HPDE6-E6E7 (cell line): ENCODE measurements at regions not wholly inside any gene's neighbourhood (a gene's known extent, or its start where the extent isn't known, plus 50 kb on each side); places are given as distances from the start of the nearest gene placed in this dataset.
A peak's percentile ranks its signal among the peaks of the same experiment; 100 is the strongest.
"Not testable (repeated sequence)": the region's sequence is repeated elsewhere in the genome, so short reads cannot be mapped to it uniquely, and the experiment has no call there.

Experiments
- DNase-seq: peaks from one replicate; pipeline ENCODE4 v3.0.0; 2011; ENCODE audit warnings: missing footprints; ENCODE audit errors: extremely low spot score

DNA sequence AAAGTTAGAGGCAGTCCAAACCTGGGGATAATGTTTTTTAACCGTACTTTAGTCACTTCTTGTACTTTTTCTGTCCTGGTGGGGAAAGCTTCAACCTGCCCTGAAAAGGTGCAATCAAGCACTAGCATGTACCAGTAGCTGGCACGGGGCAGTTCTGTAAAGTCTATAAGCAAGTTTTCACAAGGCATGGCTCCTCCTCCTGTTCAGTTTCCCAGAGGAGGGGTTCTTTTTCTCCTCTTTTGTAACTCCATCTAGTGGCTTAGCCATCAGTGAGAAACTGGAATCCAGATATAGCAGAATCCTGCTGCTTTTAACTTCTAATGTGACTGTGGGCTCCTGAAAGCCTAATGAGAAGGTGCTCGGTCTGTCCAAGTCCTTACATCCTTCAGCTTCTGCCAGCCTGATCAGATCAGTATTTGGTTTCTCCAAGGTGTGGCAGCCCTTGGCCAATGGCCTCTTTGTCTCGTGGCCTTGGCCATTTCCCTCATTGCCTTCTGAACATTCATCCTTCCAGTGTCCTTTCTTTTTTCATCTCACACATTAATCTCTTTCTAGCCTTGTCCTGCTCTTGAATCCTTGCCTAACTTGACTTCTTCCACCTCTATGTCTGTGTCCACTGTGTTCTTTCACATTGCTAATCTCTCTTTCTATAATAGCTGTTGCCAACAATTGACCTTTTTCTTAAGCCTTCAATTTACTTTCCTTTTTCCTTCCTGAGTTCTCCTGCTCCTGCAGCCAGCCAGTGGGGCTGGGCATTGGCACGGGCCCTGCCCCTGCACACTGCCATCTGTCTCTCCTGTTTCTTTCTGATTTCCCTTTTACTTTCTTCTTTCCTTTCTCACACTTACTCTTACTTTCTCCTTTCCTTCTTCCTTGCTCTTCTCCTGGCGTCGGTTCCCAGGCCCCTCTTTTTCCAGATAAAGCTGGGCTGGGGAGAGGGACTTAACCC, 222.0 kb upstream of the SYNCRIP start:
- no peak for DNase-seq

GRCh38 chr6:85856235-85856634, 213.5 kb upstream of the SYNCRIP start:
- no peak for DNase-seq

DNA sequence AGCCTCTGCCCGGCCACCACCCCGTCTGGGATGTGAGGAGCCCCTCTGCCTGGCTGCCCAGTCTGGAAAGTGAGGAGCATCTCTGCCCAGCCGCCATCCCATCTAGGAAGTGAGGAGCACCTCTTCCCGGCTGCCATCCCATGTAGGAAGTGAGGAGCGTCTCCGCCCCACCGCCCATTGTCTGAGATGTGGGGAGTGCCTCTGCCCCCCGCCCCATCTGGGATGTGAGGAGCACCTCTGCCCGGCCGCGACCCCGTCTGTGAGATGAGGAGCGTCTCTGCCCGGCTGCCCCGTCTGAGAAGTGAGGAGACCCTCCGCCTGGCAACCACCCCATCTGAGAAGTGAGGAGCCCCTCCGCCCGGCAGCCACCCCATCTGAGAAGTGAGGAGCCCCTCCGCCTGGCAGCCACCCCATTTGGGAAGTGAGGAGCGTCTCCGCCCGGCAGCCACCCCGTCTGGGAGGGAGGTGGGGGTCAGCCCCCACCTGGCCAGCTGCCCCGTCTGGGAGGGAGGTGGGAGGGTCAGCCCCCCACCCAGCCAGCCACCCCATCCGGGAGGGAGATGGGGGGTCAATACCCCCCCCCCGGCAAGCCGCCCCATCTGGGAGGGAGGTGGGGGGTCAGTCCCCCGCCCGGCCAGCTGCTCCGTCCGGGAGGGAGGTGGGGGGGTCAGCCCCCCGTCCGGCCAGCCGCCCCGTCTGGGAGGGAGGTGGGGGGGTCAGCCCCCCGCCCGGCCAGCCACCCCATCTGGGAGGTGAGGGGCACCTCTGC, 195.8 kb upstream of the SYNCRIP start:
- DNase-seq: not testable (repeated sequence)

DNA sequence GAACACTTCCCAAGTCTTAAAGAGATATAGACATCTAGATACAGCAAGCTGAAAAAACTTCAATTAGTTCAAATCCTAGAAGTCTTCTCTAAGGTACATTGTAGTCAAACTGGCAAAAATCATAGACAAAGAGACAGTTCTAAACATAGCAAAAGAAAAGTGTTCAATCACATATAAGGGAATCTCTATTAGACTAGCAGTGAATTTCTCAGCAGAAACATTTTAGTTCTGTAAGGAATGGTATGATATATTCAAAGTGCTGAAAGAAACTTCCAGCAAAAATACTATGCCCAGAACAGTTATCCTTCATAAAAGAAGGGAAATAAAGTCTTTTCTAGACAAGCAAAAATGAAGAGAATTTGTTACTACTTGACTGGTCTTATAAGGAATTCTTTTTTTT, 186.3 kb upstream of the SYNCRIP start:
- no peak for DNase-seq

DNA sequence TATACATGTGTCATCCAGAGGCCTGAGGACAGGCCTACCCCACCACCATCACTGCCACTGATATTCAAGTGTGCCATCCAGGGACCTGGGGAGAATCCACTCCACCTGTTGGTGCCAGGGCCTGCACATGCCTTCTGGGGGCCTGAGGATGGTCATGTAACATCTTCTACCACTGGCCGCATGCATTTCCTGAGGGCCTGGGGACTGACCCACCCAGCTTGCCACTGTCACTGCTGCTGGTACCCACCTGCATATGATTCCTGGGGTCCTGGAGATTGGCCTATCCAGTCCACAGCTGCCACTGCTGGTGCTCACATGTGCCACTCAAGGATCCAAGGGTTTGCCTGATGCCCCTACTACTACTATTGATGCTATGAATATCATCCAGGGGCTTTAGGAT, 184.3 kb upstream of the SYNCRIP start:
- DNase-seq: no peak

DNA sequence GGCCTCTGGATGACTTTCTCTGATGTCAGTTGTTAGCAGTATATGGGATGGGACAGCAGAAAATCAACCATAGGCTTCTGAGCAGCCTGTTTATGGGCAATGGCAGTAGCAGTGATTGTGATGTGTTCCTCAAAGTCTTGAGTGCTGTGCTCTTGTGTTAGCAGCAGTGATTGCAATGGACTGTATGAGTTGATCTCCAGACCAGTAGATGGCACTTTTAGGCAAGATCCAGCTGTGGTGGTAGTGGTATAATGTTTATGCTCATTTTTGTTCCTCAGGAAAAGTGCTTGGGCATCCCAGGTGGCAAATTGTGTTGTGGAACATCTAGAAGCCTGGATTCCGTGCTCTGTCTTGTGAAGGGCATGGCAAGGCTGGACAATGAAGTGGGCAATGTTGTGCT, 181.6 kb upstream of the SYNCRIP start:
- DNase-seq: no peak

DNA sequence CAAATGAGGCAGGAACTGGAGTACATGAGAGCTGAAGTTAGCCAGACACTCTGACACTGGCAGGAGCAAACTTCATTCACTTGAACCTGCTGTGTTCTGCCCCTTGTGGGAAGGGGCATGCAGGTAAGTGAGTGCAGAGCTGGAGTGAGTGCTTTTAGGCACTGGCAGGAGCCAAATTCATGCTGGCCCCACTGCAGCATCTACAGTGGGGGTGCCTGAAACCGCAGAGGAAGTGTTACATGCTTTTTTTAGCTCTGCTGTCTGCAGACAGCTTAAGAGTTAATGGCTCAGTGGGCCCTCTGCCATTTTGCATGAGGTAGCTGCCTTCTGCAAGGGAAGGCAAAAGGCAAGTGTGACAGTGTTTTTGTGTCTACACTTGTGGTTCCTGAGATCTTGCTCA, 167.9 kb upstream of the SYNCRIP start:
- DNase-seq: no peak

GRCh38 chr6:85803721-85804120, 161.0 kb upstream of the SYNCRIP start:
- no peak for DNase-seq

GRCh38 chr6:85802162-85802561, 159.5 kb upstream of the SYNCRIP start:
- no peak for DNase-seq

GRCh38 chr6:85798931-85799652, 156.4 kb upstream of the SYNCRIP start:
- no peak for DNase-seq

GRCh38 chr6:85797993-85798392, 155.3 kb upstream of the SYNCRIP start:
- DNase-seq: no peak

GRCh38 chr6:85795945-85796344, 153.3 kb upstream of the SYNCRIP start:
- DNase-seq: no peak

DNA sequence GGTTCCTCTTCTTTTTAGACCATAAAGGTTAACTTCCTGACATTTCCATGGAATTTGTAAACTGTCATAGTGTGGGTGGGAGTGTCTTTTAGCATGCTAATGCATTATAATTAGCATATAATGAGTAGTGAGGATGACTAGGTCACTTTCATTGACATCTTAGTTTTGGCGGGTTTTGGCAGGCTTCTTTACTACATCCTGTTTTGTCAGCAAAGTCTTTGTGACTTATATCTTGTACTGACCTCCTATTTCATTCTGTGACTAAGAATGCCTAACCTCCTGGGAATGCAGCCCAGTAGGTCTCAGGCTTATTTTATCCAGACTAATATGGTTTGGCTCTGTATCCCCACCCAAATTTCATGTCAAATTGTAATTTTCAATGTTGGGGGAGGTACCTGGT, 149.6 kb upstream of the SYNCRIP start:
- DNase-seq: no peak

DNA sequence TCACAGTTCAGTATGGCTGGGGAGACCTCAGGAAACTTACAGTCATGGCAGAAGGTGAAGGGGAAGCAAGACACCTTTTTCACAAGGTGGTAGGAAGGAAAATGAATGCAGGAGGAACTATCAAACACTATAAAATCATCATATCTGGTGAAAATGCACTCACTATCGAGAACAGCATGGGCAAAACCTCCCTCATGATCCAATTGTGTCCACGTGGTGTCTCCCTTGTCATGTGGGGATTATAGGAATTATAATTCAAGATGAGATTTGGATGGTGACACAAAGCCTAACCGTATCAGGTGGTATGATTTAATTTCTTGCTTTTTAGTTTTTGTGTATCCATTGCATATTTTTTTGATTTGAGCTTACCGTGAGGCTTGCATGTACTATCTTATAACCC, 133.2 kb upstream of the SYNCRIP start:
- no peak for DNase-seq

DNA sequence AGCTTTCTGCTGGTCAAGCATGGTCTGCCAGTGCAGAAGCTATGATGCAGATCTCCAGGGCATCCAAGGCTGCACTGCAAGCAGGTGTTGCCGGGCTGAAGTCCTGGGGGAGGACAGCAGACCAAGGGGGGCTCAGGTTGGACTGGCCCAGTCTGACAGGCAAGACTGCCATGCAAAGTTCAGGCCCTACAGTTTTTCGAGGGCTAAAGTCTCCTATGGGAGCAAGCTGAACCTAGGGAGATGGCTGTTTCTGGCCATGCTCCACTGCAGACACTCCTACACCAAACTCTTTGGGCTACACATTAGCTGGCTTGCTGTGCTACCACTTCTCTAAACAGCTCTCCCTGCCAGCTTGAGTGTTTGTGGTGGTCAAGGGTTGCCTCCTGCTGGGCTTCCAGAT, 130.0 kb upstream of the SYNCRIP start:
- DNase-seq: no peak

GRCh38 chr6:85771925-85772430, 129.3 kb upstream of the SYNCRIP start:
- DNase-seq: no peak

GRCh38 chr6:85771455-85771854, 128.8 kb upstream of the SYNCRIP start:
- no peak for DNase-seq

DNA sequence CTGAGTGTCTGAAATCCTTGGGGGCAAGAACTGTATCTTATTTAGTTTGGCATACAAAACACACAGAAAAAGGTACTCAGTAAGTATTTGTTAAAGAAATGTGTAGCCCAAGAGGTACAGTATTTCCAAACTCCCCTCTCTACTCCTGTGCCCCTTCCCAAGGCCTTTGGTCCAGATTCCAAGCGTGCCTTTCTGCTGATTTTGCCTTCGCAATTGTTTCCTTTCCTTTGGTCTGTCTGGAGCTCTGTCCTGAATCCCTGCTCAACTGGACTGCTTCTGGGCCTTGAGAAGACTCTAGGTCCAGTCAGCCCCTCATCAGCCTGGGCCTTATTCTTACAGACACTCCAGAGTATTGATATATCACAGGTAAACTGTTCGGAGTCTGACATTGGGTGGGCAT, 122.2 kb upstream of the SYNCRIP start:
- no peak for DNase-seq

GRCh38 chr6:85756982-85757381, 114.3 kb upstream of the SYNCRIP start:
- peak; percentile 10 for DNase-seq

DNA sequence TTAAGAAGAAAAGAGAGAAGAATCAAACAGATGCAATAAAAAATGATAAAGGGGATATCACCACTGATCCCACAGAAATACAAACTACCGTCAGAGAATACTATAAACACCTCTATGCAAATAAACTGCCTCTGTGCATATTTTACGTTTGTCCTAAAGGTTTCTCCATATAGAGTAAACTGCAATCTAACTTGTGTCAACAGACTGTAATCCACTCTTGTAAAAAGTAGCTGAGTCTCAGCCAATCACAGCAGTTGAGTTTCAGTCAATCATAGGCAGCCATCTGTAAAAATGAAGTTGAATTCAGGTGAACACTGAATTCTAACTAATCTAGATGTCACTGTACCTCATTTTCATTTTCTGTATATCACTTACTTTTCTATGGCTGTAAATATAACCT, 112.2 kb upstream of the SYNCRIP start:
- no peak for DNase-seq

DNA sequence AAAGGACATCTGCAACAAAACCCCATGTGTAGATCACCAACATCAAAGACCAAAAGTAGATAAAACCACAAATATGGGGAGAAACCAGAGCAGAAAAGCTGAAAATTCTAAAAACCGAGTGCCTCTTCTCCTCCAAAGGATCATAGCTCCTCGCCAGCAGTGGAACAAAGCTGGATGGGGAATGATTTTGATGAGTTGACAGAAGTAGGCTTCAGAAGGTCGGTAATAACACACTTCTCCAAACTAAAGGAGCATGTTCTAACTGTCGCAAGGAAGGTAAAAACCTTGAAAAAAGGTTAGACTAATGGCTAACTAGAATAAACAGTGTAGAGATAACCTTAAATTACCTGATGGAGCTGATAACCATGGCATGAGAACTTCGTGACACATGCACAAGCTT, 109.9 kb upstream of the SYNCRIP start:
- DNase-seq: no peak
